T-helper 2 cell treated with Interferon-gamma antibody and Interleukin-4, amounts not matched to agents 5 μg/mL and 100 μg/mL, for 36 hours (primary cell): ENCODE measurements at regions not wholly inside any gene's neighbourhood (a gene's known extent, or its start where the extent isn't known, plus 50 kb on each side); places are given as distances from the start of the nearest gene placed in this dataset.

Source experiments
- DNase-seq: peaks from one replicate; pipeline ENCODE4 v3.0.0; 2021; ENCODE audit warnings: low spot score
- H3K27ac Mint-ChIP-seq: one replicate; pipeline ENCODE4 v1.8.0; 2021; ENCODE audit warnings: mild to moderate bottlenecking, mixed read lengths
- H3K27me3 Mint-ChIP-seq: one replicate; pipeline ENCODE4 v1.8.0; 2021; ENCODE audit warnings: low read depth, mixed read lengths
- H3K36me3 Mint-ChIP-seq: one replicate; pipeline ENCODE4 v1.8.0; 2021; ENCODE audit warnings: low read depth, mixed read lengths
- H3K4me1 Mint-ChIP-seq: one replicate; pipeline ENCODE4 v1.8.0; 2021; ENCODE audit warnings: low read depth, mixed read lengths
- H3K4me3 Mint-ChIP-seq: one replicate; pipeline ENCODE4 v1.8.0; 2022; ENCODE audit warnings: mild to moderate bottlenecking, moderate library complexity, mixed read lengths
- H3K9me3 Mint-ChIP-seq: one replicate; pipeline ENCODE4 v1.8.0; 2021; ENCODE audit warnings: mixed read lengths

- H3K4me3 Mint-ChIP-seq, result no peak overlapping the region
- H3K4me1 Mint-ChIP-seq, result no peaks in the 10 kb centered on the region
- H3K36me3 Mint-ChIP-seq, result no peaks in the 10 kb centered on the region
- no peak for DNase-seq
- no peak overlapping the region for H3K27ac Mint-ChIP-seq
- peaks cover 19% of the 10 kb centered on the region for H3K9me3 Mint-ChIP-seq
- H3K27me3 Mint-ChIP-seq, result no peaks in the 10 kb centered on the region
Measured at GRCh38 chr18:28526196-28526595, 349.3 kb upstream of the CDH2 start.

- H3K9me3 Mint-ChIP-seq, result peaks cover 21% of the 10 kb centered on the region
- no peak overlapping the region for H3K27ac Mint-ChIP-seq
- H3K27me3 Mint-ChIP-seq, result no peaks in the 10 kb centered on the region
- H3K36me3 Mint-ChIP-seq, result no peaks in the 10 kb centered on the region
- H3K4me3 Mint-ChIP-seq, result no peak overlapping the region
- DNase-seq, result no peak
- H3K4me1 Mint-ChIP-seq, result no peaks in the 10 kb centered on the region
Measured at GRCh38 chr18:28523758-28524475, 347.0 kb upstream of the CDH2 start.

- Mint-ChIP-seq H3K9me3 (peaks cover 23% of the 10 kb centered on the region), H3K4me3 (no peak overlapping the region), H3K27me3 (no peaks in the 10 kb centered on the region), H3K36me3 (no peaks in the 10 kb centered on the region), H3K4me1 (no peaks in the 10 kb centered on the region), H3K27ac (no peak overlapping the region)
- DNase-seq, result no peak
Measured at GRCh38 chr18:28522236-28522635, 345.3 kb upstream of the CDH2 start.

- no peak overlapping the region for H3K27ac Mint-ChIP-seq
- no peak for DNase-seq
Measured at GRCh38 chr18:28519997-28520396, 343.1 kb upstream of the CDH2 start.

GRCh38 chr18:28514699-28515098 is 337.8 kb upstream of the CDH2 start:
- Mint-ChIP-seq H3K36me3 (no peaks in the 10 kb centered on the region), H3K4me1 (no peaks in the 10 kb centered on the region), H3K4me3 (no peak overlapping the region), H3K27me3 (no peaks in the 10 kb centered on the region), H3K27ac (no peak overlapping the region), H3K9me3 (peaks cover 37% of the 10 kb centered on the region)
- no peak for DNase-seq

More at GRCh38 chr18:28519997-28520396, 343.1 kb upstream of the CDH2 start:
- Mint-ChIP-seq H3K9me3 (peaks cover 22% of the 10 kb centered on the region), H3K4me3 (no peak overlapping the region), H3K36me3 (no peaks in the 10 kb centered on the region), H3K27me3 (no peaks in the 10 kb centered on the region), H3K4me1 (no peaks in the 10 kb centered on the region)

- peaks cover 29% of the 10 kb centered on the region for H3K9me3 Mint-ChIP-seq
- no peak overlapping the region for H3K4me3 Mint-ChIP-seq
- H3K36me3 Mint-ChIP-seq, result no peaks in the 10 kb centered on the region
- H3K27ac Mint-ChIP-seq, result no peak overlapping the region
- no peak for DNase-seq
- H3K27me3 Mint-ChIP-seq, result no peaks in the 10 kb centered on the region
- no peaks in the 10 kb centered on the region for H3K4me1 Mint-ChIP-seq
Measured at GRCh38 chr18:28512357-28512756, 335.4 kb upstream of the CDH2 start.

GRCh38 chr18:28511413-28511821 is 334.5 kb upstream of the CDH2 start:
- Mint-ChIP-seq H3K27me3 (no peaks in the 10 kb centered on the region), H3K4me1 (no peaks in the 10 kb centered on the region), H3K36me3 (no peaks in the 10 kb centered on the region), H3K27ac (no peak overlapping the region), H3K9me3 (peaks cover 29% of the 10 kb centered on the region), H3K4me3 (no peak overlapping the region)
- DNase-seq, result no peak

GRCh38 chr18:28510210-28510609 is 333.3 kb upstream of the CDH2 start:
- no peaks in the 10 kb centered on the region for H3K27me3 Mint-ChIP-seq
- peaks cover 29% of the 10 kb centered on the region for H3K9me3 Mint-ChIP-seq
- DNase-seq, result no peak
- H3K4me1 Mint-ChIP-seq, result no peaks in the 10 kb centered on the region
- H3K27ac Mint-ChIP-seq, result no peak overlapping the region
- no peak overlapping the region for H3K4me3 Mint-ChIP-seq
- no peaks in the 10 kb centered on the region for H3K36me3 Mint-ChIP-seq

- no peak overlapping the region for H3K4me3 Mint-ChIP-seq
- no peak for DNase-seq
- H3K27ac Mint-ChIP-seq, result no peak overlapping the region
- H3K27me3 Mint-ChIP-seq, result no peaks in the 10 kb centered on the region
- no peaks in the 10 kb centered on the region for H3K36me3 Mint-ChIP-seq
- no peaks in the 10 kb centered on the region for H3K4me1 Mint-ChIP-seq
- H3K9me3 Mint-ChIP-seq, result peaks cover 10% of the 10 kb centered on the region
Measured at GRCh38 chr18:28504066-28504465, 327.1 kb upstream of the CDH2 start.

- no peak for DNase-seq
- peaks cover 29% of the 10 kb centered on the region for H3K9me3 Mint-ChIP-seq
Measured at GRCh38 chr18:28494151-28494550, 317.2 kb upstream of the CDH2 start.

GRCh38 chr18:28485918-28486317 is 309.0 kb upstream of the CDH2 start:
- no peak overlapping the region for H3K4me3 Mint-ChIP-seq

More at GRCh38 chr18:28494151-28494550, 317.2 kb upstream of the CDH2 start:
- no peaks in the 10 kb centered on the region for H3K27me3 Mint-ChIP-seq
- H3K4me3 Mint-ChIP-seq, result no peak overlapping the region
- no peaks in the 10 kb centered on the region for H3K4me1 Mint-ChIP-seq
- H3K36me3 Mint-ChIP-seq, result no peaks in the 10 kb centered on the region
- no peak overlapping the region for H3K27ac Mint-ChIP-seq

GRCh38 chr18:28485210-28485801 is 308.4 kb upstream of the CDH2 start:
- H3K27me3 Mint-ChIP-seq, result no peaks in the 10 kb centered on the region
- no peaks in the 10 kb centered on the region for H3K4me1 Mint-ChIP-seq
- no peak overlapping the region for H3K27ac Mint-ChIP-seq
- H3K36me3 Mint-ChIP-seq, result no peaks in the 10 kb centered on the region
- H3K9me3 Mint-ChIP-seq, result peaks cover 43% of the 10 kb centered on the region
- H3K4me3 Mint-ChIP-seq, result no peak overlapping the region
- no peak for DNase-seq

More at GRCh38 chr18:28485918-28486317, 309.0 kb upstream of the CDH2 start:
- H3K27ac Mint-ChIP-seq, result no peak overlapping the region
- DNase-seq, result no peak
- H3K4me1 Mint-ChIP-seq, result no peaks in the 10 kb centered on the region
- H3K9me3 Mint-ChIP-seq, result peaks cover 39% of the 10 kb centered on the region
- H3K27me3 Mint-ChIP-seq, result no peaks in the 10 kb centered on the region
- H3K36me3 Mint-ChIP-seq, result no peaks in the 10 kb centered on the region

GRCh38 chr18:28478531-28478930 is 301.6 kb upstream of the CDH2 start:
- Mint-ChIP-seq H3K27ac (no peak overlapping the region), H3K36me3 (no peaks in the 10 kb centered on the region), H3K9me3 (peaks cover 50% of the 10 kb centered on the region), H3K4me1 (no peaks in the 10 kb centered on the region), H3K4me3 (no peak overlapping the region), H3K27me3 (no peaks in the 10 kb centered on the region)
- DNase-seq, result no peak

GRCh38 chr18:28476302-28476701 is 299.4 kb upstream of the CDH2 start:
- no peak for DNase-seq
- Mint-ChIP-seq H3K27ac (no peak overlapping the region), H3K36me3 (no peaks in the 10 kb centered on the region), H3K4me1 (no peaks in the 10 kb centered on the region), H3K9me3 (peaks cover 45% of the 10 kb centered on the region), H3K4me3 (no peak overlapping the region), H3K27me3 (no peaks in the 10 kb centered on the region)

- no peak overlapping the region for H3K27ac Mint-ChIP-seq
- peaks cover 38% of the 10 kb centered on the region for H3K9me3 Mint-ChIP-seq
- no peaks in the 10 kb centered on the region for H3K36me3 Mint-ChIP-seq
- DNase-seq, result no peak
- no peaks in the 10 kb centered on the region for H3K27me3 Mint-ChIP-seq
- H3K4me1 Mint-ChIP-seq, result no peaks in the 10 kb centered on the region
- no peak overlapping the region for H3K4me3 Mint-ChIP-seq
Measured at GRCh38 chr18:28469946-28470345, 293.0 kb upstream of the CDH2 start.
